ENCODE measurements at regions not wholly inside any gene's neighbourhood (a gene's known extent, or its start where the extent isn't known, plus 50 kb on each side); places are given as distances from the start of the nearest gene placed in this dataset.

- Histone ChIP-seq H2AFZ (no peak overlapping the region), H3K79me2 (ENCODE audit: low read depth) (no peaks in the 10 kb centered on the region), H3K27ac (no peak overlapping the region), H4K20me1 (ENCODE audit: insufficient read depth) (no peaks in the 10 kb centered on the region), H3K4me3 (no peak overlapping the region), H3K9me3 (ENCODE audit: insufficient read depth, low read depth) (no peaks in the 10 kb centered on the region), H3F3A (ENCODE audit: insufficient read depth, low read depth) (no peaks in the 10 kb centered on the region), H3K36me3 (ENCODE audit: low read depth) (no peaks in the 10 kb centered on the region), H3K4me2 (no peak overlapping the region), H3K4me1 (replicated peaks; ENCODE audit: insufficient read depth) (no peaks in the 10 kb centered on the region), H3K9me2 (ENCODE audit: insufficient read depth) (no peaks in the 10 kb centered on the region), H3K27me3 (ENCODE audit: insufficient read depth, low read depth) (no peaks in the 10 kb centered on the region)
- POLR2A ChIA-PET (ENCODE audit: unreplicated experiment): no interaction called here
- BruUV-seq (replicated peaks): no TSS peak
- DNase-seq: no peak
- TF ChIP-seq CTCF (conservative IDR thresholded peaks at IDR 0.05) (no peak), EZH2 (IDR thresholded peaks at IDR 0.05; ENCODE audit: low read depth) (no peak)
- CTCF ChIA-PET: no interaction called here
- intact Hi-C loops (cut with micrococcal nuclease; ENCODE audit: unreplicated experiment): no loop called here
Observed at GRCh38 chr1:57860931-57861565, 437.2 kb upstream of the DAB1 start.

- Histone ChIP-seq H3K4me2 (no peak overlapping the region), H3F3A (ENCODE audit: insufficient read depth, low read depth) (no peaks in the 10 kb centered on the region), H3K9me3 (ENCODE audit: insufficient read depth, low read depth) (no peaks in the 10 kb centered on the region), H3K9me2 (ENCODE audit: insufficient read depth) (no peaks in the 10 kb centered on the region), H3K79me2 (ENCODE audit: low read depth) (no peaks in the 10 kb centered on the region), H3K4me3 (no peak overlapping the region), H3K27me3 (ENCODE audit: insufficient read depth, low read depth) (no peaks in the 10 kb centered on the region), H3K4me1 (replicated peaks; ENCODE audit: insufficient read depth) (no peaks in the 10 kb centered on the region), H2AFZ (no peak overlapping the region), H4K20me1 (ENCODE audit: insufficient read depth) (no peaks in the 10 kb centered on the region), H3K36me3 (ENCODE audit: low read depth) (no peaks in the 10 kb centered on the region), H3K27ac (no peak overlapping the region)
- DNase-seq: no peak
- BruUV-seq (replicated peaks): no TSS peak
- no peak for TF ChIP-seq CTCF (conservative IDR thresholded peaks at IDR 0.05)
- TF ChIP-seq EZH2 (IDR thresholded peaks at IDR 0.05; ENCODE audit: low read depth): no peak
- ChIA-PET POLR2A (ENCODE audit: unreplicated experiment) (no interaction called here), CTCF (no interaction called here)
- intact Hi-C loops (cut with micrococcal nuclease; ENCODE audit: unreplicated experiment): no loop called here
Observed at GRCh38 chr1:57860325-57860724, 436.5 kb upstream of the DAB1 start.

GRCh38 chr1:57858740-57859139 lies 434.9 kb upstream of the DAB1 start:
- no peaks in the 10 kb centered on the region for H3K9me2 ChIP-seq (ENCODE audit: insufficient read depth)
- no peaks in the 10 kb centered on the region for H3K4me1 ChIP-seq (replicated peaks; ENCODE audit: insufficient read depth)
- ChIA-PET CTCF (no interaction called here), POLR2A (ENCODE audit: unreplicated experiment) (no interaction called here)
- H3K36me3 ChIP-seq (ENCODE audit: low read depth): no peaks in the 10 kb centered on the region
- H3K79me2 ChIP-seq (ENCODE audit: low read depth): no peaks in the 10 kb centered on the region
- no peak overlapping the region for H3K4me2 ChIP-seq
- intact Hi-C loops (cut with micrococcal nuclease; ENCODE audit: unreplicated experiment): no loop called here
- TF ChIP-seq CTCF (conservative IDR thresholded peaks at IDR 0.05) (no peak), EZH2 (IDR thresholded peaks at IDR 0.05; ENCODE audit: low read depth) (no peak)
- DNase-seq: no peak
- no peaks in the 10 kb centered on the region for H4K20me1 ChIP-seq (ENCODE audit: insufficient read depth)
- H3K4me3 ChIP-seq: no peak overlapping the region
- H3K9me3 ChIP-seq (ENCODE audit: insufficient read depth, low read depth): no peaks in the 10 kb centered on the region
- H3K27ac ChIP-seq: no peak overlapping the region
- no TSS peak for BruUV-seq (replicated peaks)
- no peaks in the 10 kb centered on the region for H3F3A ChIP-seq (ENCODE audit: insufficient read depth, low read depth)
- no peaks in the 10 kb centered on the region for H3K27me3 ChIP-seq (ENCODE audit: insufficient read depth, low read depth)
- no peak overlapping the region for H2AFZ ChIP-seq

Data from PC-9 (cell line).